ENCODE measurements at regions not wholly inside any gene's neighbourhood (a gene's known extent, or its start where the extent isn't known, plus 50 kb on each side); places are given as distances from the start of the nearest gene placed in this dataset.

DNA sequence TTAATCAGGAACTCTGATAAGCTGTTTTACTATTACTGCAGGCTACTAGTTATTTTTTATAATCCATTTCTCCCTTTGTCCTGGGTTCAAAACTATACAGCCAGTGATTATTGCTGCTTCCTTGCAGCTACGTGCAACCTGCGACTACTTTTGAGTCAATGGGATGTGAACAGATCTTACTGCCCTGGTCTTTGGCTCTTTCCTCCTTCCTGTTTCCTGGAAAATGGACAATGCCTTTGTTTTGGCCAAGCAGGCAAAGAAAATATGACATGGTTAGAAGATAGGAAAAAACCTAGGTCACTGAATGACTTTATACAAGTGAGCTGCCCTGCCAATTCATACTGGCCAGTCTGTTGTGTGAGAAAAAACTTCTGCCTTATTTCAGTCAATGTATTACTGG lies 201.2 kb upstream of the KLF12 start:
- DNase-seq, result no peak
- Histone ChIP-seq H3F3A (replicated peaks; ENCODE audit: insufficient read depth) (no peaks in the 10 kb centered on the region), H3K4me1 (ENCODE audit: control insufficient read depth in 1 of 2, insufficient read depth in 2 of 2, low read depth in 1 of 2, low read length in 1 of 2) (no peaks in the 10 kb centered on the region; a peak in 1 of 4 replicates), H3K9me3 (no peaks in the 10 kb centered on the region), H3K36me3 (replicated peaks in 1 of 2; ENCODE audit: control insufficient read depth in 1 of 2, insufficient read depth in 2 of 2, low read length in 1 of 2) (no peaks in the 10 kb centered on the region), H3K4me3 (ENCODE audit: low read depth in 2 of 2, low read length in 1 of 2) (no peak overlapping the region), H3K9me2 (no peaks in the 10 kb centered on the region), H3K27ac (ENCODE audit: low read depth in 2 of 2, low read length in 1 of 2) (no peak overlapping the region), H4K20me1 (ENCODE audit: insufficient read depth) (no peaks in the 10 kb centered on the region), H2AFZ (ENCODE audit: low read depth) (no peak overlapping the region), H3K79me2 (ENCODE audit: insufficient read depth) (no peaks in the 10 kb centered on the region), H3K27me3 (ENCODE audit: insufficient read depth) (no peaks in the 10 kb centered on the region), H3K4me2 (no peak overlapping the region), H3K9ac (no peak overlapping the region)
- ChIA-PET CTCF (no interaction called here), POLR2A (no interaction called here)
- TF ChIP-seq TCF12 (IDR thresholded peaks at IDR 0.05) (no peak), TEAD4 (IDR thresholded peaks at IDR 0.05; ENCODE audit: borderline replicate concordance, insufficient read depth) (no peak), JUND (IDR thresholded peaks at IDR 0.05) (no peak), SMC3 (IDR thresholded peaks at IDR 0.05; ENCODE audit: low read depth, low read length) (no peak), NRF1 (IDR thresholded peaks at IDR 0.05; ENCODE audit: low read depth, low read length) (no peak), GATA2 (CRISPR knock-in tag; IDR thresholded peaks at IDR 0.05) (no peak), FOXM1 (IDR thresholded peaks at IDR 0.05; ENCODE audit: low read depth) (no peak), CHD2 (IDR thresholded peaks at IDR 0.05; ENCODE audit: low read length, partially characterized antibody) (no peak), RAD21 (IDR thresholded peaks at IDR 0.05; ENCODE audit: low read length) (no peak), YY1 (IDR thresholded peaks at IDR 0.05; ENCODE audit: low read depth) (no peak), TAF1 (IDR thresholded peaks at IDR 0.05; ENCODE audit: borderline replicate concordance, low read depth, low read length) (no peak), EZH2phosphoT487 (IDR thresholded peaks at IDR 0.05; ENCODE audit: borderline replicate concordance, low read depth) (no peak), NFIC (IDR thresholded peaks at IDR 0.05; ENCODE audit: borderline replicate concordance) (no peak), POLR2AphosphoS5 (IDR thresholded peaks at IDR 0.05; ENCODE audit: low read depth, low read length) (no peak), MXI1 (IDR thresholded peaks at IDR 0.05; ENCODE audit: low read depth, low read length) (no peak)
- TF ChIP-seq, protein P1, sequence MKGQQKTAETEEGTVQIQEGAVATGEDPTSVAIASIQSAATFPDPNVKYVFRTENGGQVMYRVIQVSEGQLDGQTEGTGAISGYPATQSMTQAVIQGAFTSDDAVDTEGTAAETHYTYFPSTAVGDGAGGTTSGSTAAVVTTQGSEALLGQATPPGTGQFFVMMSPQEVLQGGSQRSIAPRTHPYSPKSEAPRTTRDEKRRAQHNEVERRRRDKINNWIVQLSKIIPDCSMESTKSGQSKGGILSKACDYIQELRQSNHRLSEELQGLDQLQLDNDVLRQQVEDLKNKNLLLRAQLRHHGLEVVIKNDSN (IDR thresholded peaks at IDR 0.05; ENCODE audit: borderline replicate concordance, low read depth), result no peak
- TF ChIP-seq, protein P2, sequence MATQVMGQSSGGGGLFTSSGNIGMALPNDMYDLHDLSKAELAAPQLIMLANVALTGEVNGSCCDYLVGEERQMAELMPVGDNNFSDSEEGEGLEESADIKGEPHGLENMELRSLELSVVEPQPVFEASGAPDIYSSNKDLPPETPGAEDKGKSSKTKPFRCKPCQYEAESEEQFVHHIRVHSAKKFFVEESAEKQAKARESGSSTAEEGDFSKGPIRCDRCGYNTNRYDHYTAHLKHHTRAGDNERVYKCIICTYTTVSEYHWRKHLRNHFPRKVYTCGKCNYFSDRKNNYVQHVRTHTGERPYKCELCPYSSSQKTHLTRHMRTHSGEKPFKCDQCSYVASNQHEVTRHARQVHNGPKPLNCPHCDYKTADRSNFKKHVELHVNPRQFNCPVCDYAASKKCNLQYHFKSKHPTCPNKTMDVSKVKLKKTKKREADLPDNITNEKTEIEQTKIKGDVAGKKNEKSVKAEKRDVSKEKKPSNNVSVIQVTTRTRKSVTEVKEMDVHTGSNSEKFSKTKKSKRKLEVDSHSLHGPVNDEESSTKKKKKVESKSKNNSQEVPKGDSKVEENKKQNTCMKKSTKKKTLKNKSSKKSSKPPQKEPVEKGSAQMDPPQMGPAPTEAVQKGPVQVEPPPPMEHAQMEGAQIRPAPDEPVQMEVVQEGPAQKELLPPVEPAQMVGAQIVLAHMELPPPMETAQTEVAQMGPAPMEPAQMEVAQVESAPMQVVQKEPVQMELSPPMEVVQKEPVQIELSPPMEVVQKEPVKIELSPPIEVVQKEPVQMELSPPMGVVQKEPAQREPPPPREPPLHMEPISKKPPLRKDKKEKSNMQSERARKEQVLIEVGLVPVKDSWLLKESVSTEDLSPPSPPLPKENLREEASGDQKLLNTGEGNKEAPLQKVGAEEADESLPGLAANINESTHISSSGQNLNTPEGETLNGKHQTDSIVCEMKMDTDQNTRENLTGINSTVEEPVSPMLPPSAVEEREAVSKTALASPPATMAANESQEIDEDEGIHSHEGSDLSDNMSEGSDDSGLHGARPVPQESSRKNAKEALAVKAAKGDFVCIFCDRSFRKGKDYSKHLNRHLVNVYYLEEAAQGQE (IDR thresholded peaks at IDR 0.05; ENCODE audit: low read depth, low read length), result no peak
- TF ChIP-seq, protein P3, sequence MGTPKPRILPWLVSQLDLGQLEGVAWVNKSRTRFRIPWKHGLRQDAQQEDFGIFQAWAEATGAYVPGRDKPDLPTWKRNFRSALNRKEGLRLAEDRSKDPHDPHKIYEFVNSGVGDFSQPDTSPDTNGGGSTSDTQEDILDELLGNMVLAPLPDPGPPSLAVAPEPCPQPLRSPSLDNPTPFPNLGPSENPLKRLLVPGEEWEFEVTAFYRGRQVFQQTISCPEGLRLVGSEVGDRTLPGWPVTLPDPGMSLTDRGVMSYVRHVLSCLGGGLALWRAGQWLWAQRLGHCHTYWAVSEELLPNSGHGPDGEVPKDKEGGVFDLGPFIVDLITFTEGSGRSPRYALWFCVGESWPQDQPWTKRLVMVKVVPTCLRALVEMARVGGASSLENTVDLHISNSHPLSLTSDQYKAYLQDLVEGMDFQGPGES (IDR thresholded peaks at IDR 0.05; ENCODE audit: low read depth, low read length), result no peak
- TF ChIP-seq, protein P4, sequence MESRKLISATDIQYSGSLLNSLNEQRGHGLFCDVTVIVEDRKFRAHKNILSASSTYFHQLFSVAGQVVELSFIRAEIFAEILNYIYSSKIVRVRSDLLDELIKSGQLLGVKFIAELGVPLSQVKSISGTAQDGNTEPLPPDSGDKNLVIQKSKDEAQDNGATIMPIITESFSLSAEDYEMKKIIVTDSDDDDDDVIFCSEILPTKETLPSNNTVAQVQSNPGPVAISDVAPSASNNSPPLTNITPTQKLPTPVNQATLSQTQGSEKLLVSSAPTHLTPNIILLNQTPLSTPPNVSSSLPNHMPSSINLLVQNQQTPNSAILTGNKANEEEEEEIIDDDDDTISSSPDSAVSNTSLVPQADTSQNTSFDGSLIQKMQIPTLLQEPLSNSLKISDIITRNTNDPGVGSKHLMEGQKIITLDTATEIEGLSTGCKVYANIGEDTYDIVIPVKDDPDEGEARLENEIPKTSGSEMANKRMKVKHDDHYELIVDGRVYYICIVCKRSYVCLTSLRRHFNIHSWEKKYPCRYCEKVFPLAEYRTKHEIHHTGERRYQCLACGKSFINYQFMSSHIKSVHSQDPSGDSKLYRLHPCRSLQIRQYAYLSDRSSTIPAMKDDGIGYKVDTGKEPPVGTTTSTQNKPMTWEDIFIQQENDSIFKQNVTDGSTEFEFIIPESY (IDR thresholded peaks at IDR 0.05; ENCODE audit: borderline replicate concordance, low read depth), result no peak
- TF ChIP-seq, protein P5, sequence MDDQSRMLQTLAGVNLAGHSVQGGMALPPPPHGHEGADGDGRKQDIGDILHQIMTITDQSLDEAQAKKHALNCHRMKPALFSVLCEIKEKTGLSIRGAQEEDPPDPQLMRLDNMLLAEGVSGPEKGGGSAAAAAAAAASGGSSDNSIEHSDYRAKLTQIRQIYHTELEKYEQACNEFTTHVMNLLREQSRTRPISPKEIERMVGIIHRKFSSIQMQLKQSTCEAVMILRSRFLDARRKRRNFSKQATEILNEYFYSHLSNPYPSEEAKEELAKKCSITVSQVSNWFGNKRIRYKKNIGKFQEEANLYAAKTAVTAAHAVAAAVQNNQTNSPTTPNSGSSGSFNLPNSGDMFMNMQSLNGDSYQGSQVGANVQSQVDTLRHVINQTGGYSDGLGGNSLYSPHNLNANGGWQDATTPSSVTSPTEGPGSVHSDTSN (IDR thresholded peaks at IDR 0.05), result no peak
- WGBS (ENCODE audit: low lambda C conversion rate), result 94% methylated on average over 2 of the region's 2 CpGs
